Prostate gland (tissue), 2 donors: ENCODE measurements at regions not wholly inside any gene's neighbourhood (a gene's known extent, or its start where the extent isn't known, plus 50 kb on each side); places are given as distances from the start of the nearest gene placed in this dataset.
"Not testable (repeated sequence)": the region's sequence is repeated elsewhere in the genome, so short reads cannot be mapped to it uniquely, and the experiment has no call there.

ENCODE experiments used
- DNase-seq: peaks from one replicate; pipeline ENCODE4 v3.0.0-alpha.2; 2019; ENCODE audit warnings: low spot score
- H3K27ac ChIP-seq, 2 donors: fragments of 200-600 bp; sonication (generic); 2 replicates each; pipeline ENCODE4 v1.5.1; 2017 to 2019
- H3K27me3 ChIP-seq: fragments of 200-600 bp; sonication (generic); replicated peaks from 2 replicates; pipeline ENCODE4 v1.5.1; 2019; ENCODE audit not compliant: insufficient read depth
- H3K36me3 ChIP-seq, 2 donors: fragments of 200-600 bp; sonication (generic); 1 replicate in 1 of 2; 2 replicates in 1 of 2; pipeline versions ENCODE4 v1.5.1 to v1.8.1; 2017 to 2019
- H3K4me1 ChIP-seq: fragments of 200-600 bp; sonication (generic); replicated peaks from 2 replicates; pipeline ENCODE4 v1.5.1; 2019
- H3K4me3 ChIP-seq, 2 donors: fragments of 200-600 bp; sonication (generic); 2 replicates each; pipeline ENCODE4 v1.5.1; 2017 to 2019
- H3K9me3 ChIP-seq: fragments of 200-600 bp; sonication (generic); 2 replicates; pipeline ENCODE4 v1.5.1; 2017
- CTCF ChIP-seq, 4 experiments: fragments of 200-600 bp in 2 of 4; fragments of 450-650 bp in 2 of 4; sonication (generic) in 2 of 4; IDR thresholded peaks; 1 replicate in 3 of 4; 2 replicates in 1 of 4; pipeline ENCODE4 v1.5.1; 2016 to 2019; ENCODE audit warnings: antibody characterized with exemption in 4 of 4, mild to moderate bottlenecking in 2 of 4, moderate library complexity in 2 of 4
- POLR2A ChIP-seq: fragments of 450-650 bp; IDR thresholded peaks from one replicate; pipeline ENCODE4 v1.6.1; 2016; ENCODE audit warnings: antibody characterized with exemption, mild to moderate bottlenecking
- POLR2AphosphoS5 ChIP-seq: sonication (generic); formaldehyde crosslinking; IDR thresholded peaks from one replicate; pipeline ENCODE4 v1.6.1; 2017; ENCODE audit warnings: antibody characterized with exemption
- WGBS: methylation state at CpG from one replicate; pipeline ENCODE4 v1.1.5; 2018; 5-methylcytosine and 5-hydroxymethylcytosine counted together
- intact Hi-C: fragments of 100-400 bp; cut with DNase I; formaldehyde crosslinking; loops from one replicate; pipeline ENCODE4 v1.14.2; 2022

GRCh38 chr5:167852515-167852914 lies 438.9 kb upstream of the WWC1 start:
- Histone ChIP-seq H3K4me3 (no peak overlapping the region), H3K27ac (no peak overlapping the region), H3K9me3 (no peaks in the 10 kb centered on the region), H3K4me1 (no peaks in the 10 kb centered on the region), H3K36me3 (no peaks in the 10 kb centered on the region), H3K27me3 (no peaks in the 10 kb centered on the region)
- 92% methylated on average over 5 of the region's 5 CpGs for WGBS
- no peak for DNase-seq
- TF ChIP-seq POLR2AphosphoS5 = no peak
- TF ChIP-seq POLR2A = no peak
- no peak for TF ChIP-seq CTCF (IDR thresholded peaks at IDR 0.05)
- intact Hi-C loops = no loop called here

GRCh38 chr5:167853421-167853820 lies 438.0 kb upstream of the WWC1 start:
- WGBS = 61% methylated on average over 4 of the region's 4 CpGs
- Histone ChIP-seq H3K27ac (no peak overlapping the region), H3K27me3 (no peaks in the 10 kb centered on the region), H3K9me3 (no peaks in the 10 kb centered on the region), H3K4me1 (no peaks in the 10 kb centered on the region), H3K4me3 (no peak overlapping the region), H3K36me3 (no peaks in the 10 kb centered on the region)
- DNase-seq = no peak
- TF ChIP-seq POLR2A (no peak), CTCF (IDR thresholded peaks at IDR 0.05) (no peak), POLR2AphosphoS5 (no peak)
- intact Hi-C loops = no loop called here

- H3K27ac ChIP-seq = no peak overlapping the region
- no peaks in the 10 kb centered on the region for H3K9me3 ChIP-seq
- no peaks in the 10 kb centered on the region for H3K36me3 ChIP-seq
- no peak for DNase-seq
- WGBS = 44% methylated on average over 3 of the region's 3 CpGs
- TF ChIP-seq POLR2A (no peak), CTCF (IDR thresholded peaks at IDR 0.05) (no peak), POLR2AphosphoS5 (no peak)
- H3K4me3 ChIP-seq = no peak overlapping the region
- no peaks in the 10 kb centered on the region for H3K4me1 ChIP-seq
- intact Hi-C loops = no loop called here
- no peaks in the 10 kb centered on the region for H3K27me3 ChIP-seq
Measured at GRCh38 chr5:167855818-167856217, 435.6 kb upstream of the WWC1 start.

- no peak overlapping the region for H3K4me3 ChIP-seq
- WGBS = 86% methylated on average over 3 of the region's 3 CpGs
- no peak overlapping the region for H3K27ac ChIP-seq
- intact Hi-C loops = no loop called here
- H3K4me1 ChIP-seq = no peaks in the 10 kb centered on the region
- H3K9me3 ChIP-seq = no peaks in the 10 kb centered on the region
- H3K36me3 ChIP-seq = no peaks in the 10 kb centered on the region
- H3K27me3 ChIP-seq = no peaks in the 10 kb centered on the region
- TF ChIP-seq POLR2AphosphoS5 = no peak
- TF ChIP-seq CTCF (IDR thresholded peaks at IDR 0.05) = no peak
- TF ChIP-seq POLR2A = no peak
- no peak for DNase-seq
Measured at GRCh38 chr5:167857321-167857720, 434.1 kb upstream of the WWC1 start.

GRCh38 chr5:167858186-167858855 lies 433.1 kb upstream of the WWC1 start:
- H3K27me3 ChIP-seq, H3K9me3 ChIP-seq, intact Hi-C loops, H3K4me3 ChIP-seq, H3K4me1 ChIP-seq, H3K36me3 ChIP-seq, H3K27ac ChIP-seq, DNase-seq: not testable (repeated sequence)
- WGBS = 98% methylated on average over 17 of the region's 50 CpGs
